Esophagus (tissue), 2 donors: ENCODE measurements at regions not wholly inside any gene's neighbourhood (a gene's known extent, or its start where the extent isn't known, plus 50 kb on each side); places are given as distances from the start of the nearest gene placed in this dataset.

Experiments used
- H3K27ac ChIP-seq, 2 donors: one replicate each; pipeline ENCODE4 v1.5.1; 2013; ENCODE audit warnings: low read depth in 2 of 2, mild to moderate bottlenecking in 2 of 2, inconsistent platforms in 1 of 2, low read length in 1 of 2, moderate library complexity in 1 of 2
- H3K27me3 ChIP-seq, 2 donors: one replicate each; pipeline ENCODE4 v1.6.1; 2013; ENCODE audit warnings: low read length in 2 of 2, control low read depth in 1 of 2, mild to moderate bottlenecking in 1 of 2; ENCODE audit not compliant: insufficient read depth in 2 of 2, control insufficient read depth in 1 of 2
- H3K36me3 ChIP-seq, 2 donors: one replicate each; pipeline ENCODE4 v1.6.1; 2013; ENCODE audit warnings: low read length in 1 of 2; ENCODE audit not compliant: control insufficient read depth in 2 of 2, insufficient read depth in 2 of 2
- H3K4me1 ChIP-seq, 2 donors: one replicate each; pipeline ENCODE4 v1.6.1; 2013; ENCODE audit warnings: low read length in 1 of 2; ENCODE audit not compliant: control insufficient read depth in 2 of 2, insufficient read depth in 2 of 2
- H3K4me3 ChIP-seq, 2 donors: one replicate each; pipeline ENCODE4 v1.5.1; 2013; ENCODE audit warnings: low read length in 2 of 2, mild to moderate bottlenecking in 2 of 2, low read depth in 1 of 2, moderate library complexity in 1 of 2
- H3K9me3 ChIP-seq, 2 donors: one replicate each; pipeline ENCODE4 v1.6.1; 2013; ENCODE audit warnings: mild to moderate bottlenecking in 2 of 2, low read depth in 1 of 2, low read length in 1 of 2, moderate library complexity in 1 of 2; ENCODE audit not compliant: control insufficient read depth in 2 of 2, insufficient read depth in 1 of 2
- WGBS, 2 donors: extraction: QIAGEN DNeasy Blood & Tissue Kit; methylation state at CpG; one replicate each; pipeline ENCODE4 v1.1.7; 2013; 5-methylcytosine and 5-hydroxymethylcytosine counted together
- donor health status: healthy with polysubstance abuse.
- donor health status: Bipolar disorder and iron deficiency.

GRCh38 chr1:56139836-56140235 is 439.5 kb downstream of the PLPP3 start:
- Histone ChIP-seq H3K9me3 (no peaks in the 10 kb centered on the region), H3K27me3 (no peaks in the 10 kb centered on the region), H3K4me1 (no peaks in the 10 kb centered on the region), H3K36me3 (no peaks in the 10 kb centered on the region), H3K4me3 (no peak overlapping the region), H3K27ac (no peak overlapping the region)
- 85 to 86% methylated on average over 5 of the region's 5 CpGs for WGBS, 2 donors

- Histone ChIP-seq H3K36me3 (no peaks in the 10 kb centered on the region), H3K9me3 (no peaks in the 10 kb centered on the region), H3K4me3 (no peak overlapping the region), H3K27me3 (no peaks in the 10 kb centered on the region), H3K4me1 (no peaks in the 10 kb centered on the region), H3K27ac (no peak overlapping the region)
- 68 to 73% methylated on average over 5 of the region's 5 CpGs for WGBS, 2 donors
Observed at GRCh38 chr1:56137521-56138505, 441.6 kb downstream of the PLPP3 start.

- Histone ChIP-seq H3K27ac (no peak overlapping the region), H3K4me1 (no peaks in the 10 kb centered on the region), H3K4me3 (no peak overlapping the region), H3K36me3 (no peaks in the 10 kb centered on the region), H3K9me3 (no peaks in the 10 kb centered on the region), H3K27me3 (no peaks in the 10 kb centered on the region)
- WGBS, 2 donors = 79 to 85% methylated on average over 4 of the region's 4 CpGs
Observed at GRCh38 chr1:56137090-56137489, 442.3 kb downstream of the PLPP3 start.

- Histone ChIP-seq H3K9me3 (no peaks in the 10 kb centered on the region), H3K4me1 (no peaks in the 10 kb centered on the region), H3K4me3 (no peak overlapping the region), H3K27ac (no peak overlapping the region), H3K36me3 (no peaks in the 10 kb centered on the region), H3K27me3 (no peaks in the 10 kb centered on the region)
Observed at GRCh38 chr1:56135864-56136147, 443.6 kb downstream of the PLPP3 start.

DNA sequence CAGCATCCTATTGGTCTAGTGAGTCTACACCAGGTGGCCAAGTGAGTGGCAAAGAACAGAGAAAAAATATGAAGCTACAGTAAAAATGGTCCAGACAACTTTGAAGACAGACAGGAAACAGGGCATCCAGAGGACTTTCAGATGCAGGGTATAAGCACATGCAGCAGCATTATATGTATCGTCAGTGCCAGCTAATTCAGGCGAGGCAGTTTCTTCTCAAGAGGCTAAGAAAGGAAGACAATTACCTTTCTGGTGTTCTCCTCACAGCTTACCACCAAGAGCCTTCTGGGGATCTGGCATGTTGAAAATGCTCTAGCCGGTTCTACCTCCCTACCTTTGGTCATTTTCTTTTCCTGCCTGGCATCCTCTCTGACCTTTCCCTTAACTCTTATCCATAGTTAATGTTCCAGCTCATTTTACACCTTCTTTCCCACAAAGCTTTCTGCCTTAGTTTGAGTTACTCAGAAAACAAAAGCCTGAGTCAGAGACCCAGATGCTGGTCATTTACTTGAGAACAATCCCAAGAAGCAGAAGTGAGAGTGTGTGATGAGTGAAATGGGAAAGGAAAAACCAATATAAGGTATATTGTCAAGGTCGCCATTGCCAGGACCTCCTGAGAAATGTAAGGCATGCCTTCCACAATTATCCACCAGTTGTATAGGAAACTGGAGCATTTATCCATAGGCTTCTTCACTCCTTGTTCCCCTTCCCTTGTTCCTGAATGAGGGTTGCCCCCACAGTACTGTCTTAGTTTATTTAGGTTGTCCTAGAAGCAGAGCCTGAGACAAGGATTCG is 444.1 kb downstream of the PLPP3 start:
- no peak overlapping the region for H3K4me3 ChIP-seq
- H3K27ac ChIP-seq = no peak overlapping the region
- H3K4me1 ChIP-seq = no peaks in the 10 kb centered on the region
- H3K36me3 ChIP-seq = no peaks in the 10 kb centered on the region
- 88 to 91% methylated on average over 5 of the region's 5 CpGs for WGBS, 2 donors
- no peaks in the 10 kb centered on the region for H3K27me3 ChIP-seq
- no peaks in the 10 kb centered on the region for H3K9me3 ChIP-seq

DNA sequence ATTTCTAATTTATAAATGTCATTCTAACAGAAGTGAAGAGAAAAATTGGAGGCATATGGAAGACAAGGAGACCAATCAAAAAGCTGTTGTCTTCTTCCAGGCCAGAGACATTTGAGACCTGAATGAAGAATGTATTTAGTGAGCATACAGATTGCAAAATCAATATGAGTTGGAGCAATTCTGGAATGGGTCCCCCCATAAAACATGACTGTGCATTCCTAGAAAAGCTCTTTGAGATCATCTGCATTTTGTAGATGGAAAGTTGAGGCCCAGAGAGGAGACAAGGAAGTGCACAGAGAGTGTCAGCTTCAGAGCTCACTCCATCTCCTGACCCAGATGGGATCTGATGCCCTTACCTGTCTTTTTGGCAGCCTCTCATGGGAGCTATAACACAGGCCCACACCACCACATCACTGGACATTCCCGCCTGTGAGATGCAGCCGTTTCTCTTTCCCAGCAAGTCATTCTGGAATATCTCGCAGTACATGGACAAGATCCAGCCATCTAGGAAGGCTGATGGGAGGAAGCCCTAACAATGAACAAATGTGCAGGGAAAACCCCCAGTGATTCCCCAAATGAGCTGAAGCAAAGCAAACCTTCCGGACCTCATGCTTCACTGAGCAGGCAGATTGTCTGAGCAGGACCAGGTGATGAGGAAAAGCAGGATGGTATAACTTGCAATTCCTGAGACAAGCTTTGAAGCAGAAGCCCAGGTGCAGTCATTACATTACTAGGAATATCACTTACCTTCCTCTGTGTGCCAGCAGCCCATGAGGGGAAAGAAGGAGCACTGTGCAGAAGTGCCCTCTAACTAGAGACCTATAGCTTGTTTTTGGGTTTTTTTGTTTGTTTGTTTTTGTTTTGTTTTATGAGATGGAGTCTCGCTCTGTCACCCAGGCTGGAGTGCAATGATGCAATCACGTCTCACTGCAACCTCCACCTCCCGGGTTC is 445.6 kb downstream of the PLPP3 start:
- H3K4me3 ChIP-seq = no peak overlapping the region
- H3K4me1 ChIP-seq = no peaks in the 10 kb centered on the region
- no peaks in the 10 kb centered on the region for H3K27me3 ChIP-seq
- WGBS, 2 donors = 63 to 65% methylated on average over 7 of the region's 7 CpGs
- no peaks in the 10 kb centered on the region for H3K36me3 ChIP-seq
- H3K9me3 ChIP-seq = no peaks in the 10 kb centered on the region
- no peak overlapping the region for H3K27ac ChIP-seq

DNA sequence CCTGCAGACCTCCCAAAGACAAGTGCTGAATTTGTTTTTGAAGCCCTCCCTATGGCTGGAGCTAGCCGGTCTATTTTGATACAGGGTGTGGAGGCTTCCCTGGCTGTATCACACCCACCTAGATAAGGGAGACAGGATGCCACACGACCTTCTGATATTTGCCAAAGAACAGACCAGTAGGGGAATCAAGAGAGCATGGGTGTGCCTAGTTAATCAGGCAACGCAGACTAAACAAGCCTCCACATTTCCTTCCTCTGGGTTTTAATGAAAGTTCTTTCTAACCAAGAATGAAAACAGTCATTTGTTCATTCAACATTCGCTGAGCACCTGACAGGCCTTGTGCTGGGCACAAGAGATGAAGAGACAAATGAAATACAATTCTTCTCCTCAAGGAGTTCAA is 446.8 kb downstream of the PLPP3 start:
- no peak overlapping the region for H3K27ac ChIP-seq
- WGBS, 2 donors = 36% methylated on average over 4 of the region's 4 CpGs

GRCh38 chr1:56129837-56130236 is 449.5 kb downstream of the PLPP3 start:
- Histone ChIP-seq H3K4me1 (no peaks in the 10 kb centered on the region), H3K27ac (no peak overlapping the region), H3K9me3 (no peaks in the 10 kb centered on the region), H3K27me3 (no peaks in the 10 kb centered on the region), H3K36me3 (no peaks in the 10 kb centered on the region), H3K4me3 (no peak overlapping the region)
- 85 to 86% methylated on average over 3 of the region's 3 CpGs for WGBS, 2 donors

More for the DNA sequence above, 446.8 kb downstream of the PLPP3 start:
- H3K4me1 ChIP-seq = no peaks in the 10 kb centered on the region
- no peaks in the 10 kb centered on the region for H3K27me3 ChIP-seq
- no peaks in the 10 kb centered on the region for H3K9me3 ChIP-seq
- no peak overlapping the region for H3K4me3 ChIP-seq
- H3K36me3 ChIP-seq = no peaks in the 10 kb centered on the region

GRCh38 chr1:56125316-56125715 is 454.0 kb downstream of the PLPP3 start:
- Histone ChIP-seq H3K9me3 (no peaks in the 10 kb centered on the region), H3K4me3 (no peak overlapping the region), H3K27ac (no peak overlapping the region), H3K4me1 (no peaks in the 10 kb centered on the region), H3K36me3 (no peaks in the 10 kb centered on the region), H3K27me3 (no peaks in the 10 kb centered on the region)
- WGBS, 2 donors = 77 to 79% methylated on average over 3 of the region's 3 CpGs
